Loucy (cell line): ENCODE measurements at regions not wholly inside any gene's neighbourhood (a gene's known extent, or its start where the extent isn't known, plus 50 kb on each side); places are given as distances from the start of the nearest gene placed in this dataset.

Experiments used
- H2AFZ ChIP-seq: fragments of 200-600 bp; sonication (generic); 2 replicates; pipeline ENCODE4 v1.6.0; 2016; ENCODE audit warnings: antibody characterized with exemption, mild to moderate bottlenecking, low read length, moderate library complexity
- H3F3A ChIP-seq: fragments of 200-600 bp; 2 replicates; pipeline ENCODE4 v1.6.0; 2016; ENCODE audit warnings: antibody characterized with exemption, low read depth, mild to moderate bottlenecking
- H3K27me3 ChIP-seq: fragments of 200-600 bp; sonication (generic); 2 replicates; pipeline ENCODE4 v1.6.1; 2014; ENCODE audit warnings: low read length, mild to moderate bottlenecking; ENCODE audit not compliant: insufficient read depth, poor library complexity, severe bottlenecking
- H3K36me3 ChIP-seq: fragments of 200-600 bp; sonication (generic); 2 replicates; pipeline ENCODE4 v1.6.1; 2016; ENCODE audit warnings: low read length; ENCODE audit not compliant: insufficient read depth
- H3K4me1 ChIP-seq: fragments of 200-600 bp; sonication (generic); 2 replicates; pipeline ENCODE4 v1.5.1; 2014; ENCODE audit warnings: low read length, mild to moderate bottlenecking; ENCODE audit not compliant: insufficient read depth, poor library complexity, severe bottlenecking
- H3K4me2 ChIP-seq: fragments of 200-600 bp; sonication (generic); 2 replicates; pipeline ENCODE4 v1.6.0; 2014; ENCODE audit warnings: antibody characterized with exemption, low read length, low read depth, mild to moderate bottlenecking; ENCODE audit not compliant: poor library complexity, severe bottlenecking
- H3K4me3 ChIP-seq: fragments of 200-600 bp; sonication (generic); 2 replicates; pipeline ENCODE4 v1.5.1; 2014; ENCODE audit warnings: low read length, mild to moderate bottlenecking, mixed read lengths; ENCODE audit not compliant: poor library complexity, severe bottlenecking
- H3K79me2 ChIP-seq: fragments of 200-600 bp; sonication (generic); 2 replicates; pipeline ENCODE4 v1.6.1; 2014; ENCODE audit warnings: low read length; ENCODE audit not compliant: insufficient read depth
- H3K9ac ChIP-seq: fragments of 200-600 bp; sonication (generic); 2 replicates; pipeline ENCODE4 v1.6.0; 2014; ENCODE audit warnings: mild to moderate bottlenecking, low read depth, low read length, moderate library complexity; ENCODE audit not compliant: poor library complexity, severe bottlenecking
- H3K9me2 ChIP-seq: fragments of 200-600 bp; sonication (generic); replicated peaks from 2 replicates; pipeline ENCODE4 v1.6.1; 2016; ENCODE audit warnings: low read depth, low read length, mixed read lengths
- H3K9me3 ChIP-seq: fragments of 200-600 bp; sonication (generic); 2 replicates; pipeline ENCODE4 v1.6.1; 2014; ENCODE audit warnings: mild to moderate bottlenecking, antibody characterized with exemption, low read length, low read depth; ENCODE audit not compliant: insufficient read depth
- H4K20me1 ChIP-seq: fragments of 200-600 bp; sonication (generic); 2 replicates; pipeline ENCODE4 v1.6.0; 2014; ENCODE audit warnings: antibody characterized with exemption, low read length, mild to moderate bottlenecking; ENCODE audit not compliant: insufficient read depth, poor library complexity, severe bottlenecking
- CTCF ChIP-seq: fragments of 200-600 bp; sonication (generic); conservative IDR thresholded peaks from 2 replicates; pipeline ENCODE4 v1.5.1; 2014; ENCODE audit warnings: mild to moderate bottlenecking, antibody characterized with exemption, low read length
- EZH2phosphoT487 ChIP-seq: fragments of 200-600 bp; IDR thresholded peaks from 2 replicates; pipeline ENCODE4 v1.6.1; 2018; ENCODE audit warnings: antibody characterized with exemption, mild to moderate bottlenecking, moderate library complexity, borderline replicate concordance

DNA sequence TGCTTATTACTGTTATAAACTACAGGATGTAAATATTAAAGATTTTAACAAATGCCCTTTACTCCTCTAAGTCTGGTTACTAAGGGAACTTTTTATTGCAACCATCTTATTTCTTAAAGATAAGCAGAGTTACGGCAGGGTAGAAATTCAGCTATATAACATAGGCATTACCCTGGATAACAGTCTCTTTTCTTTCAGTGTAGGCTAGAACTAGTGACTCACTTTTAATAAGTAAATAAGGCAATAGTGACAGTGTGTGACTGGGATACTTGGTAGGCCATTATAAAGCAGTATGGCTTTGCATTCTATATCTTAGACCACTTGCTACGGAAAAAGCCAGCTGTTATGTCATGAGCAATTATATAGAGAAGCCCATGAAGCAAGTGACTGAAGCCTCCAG is 1041.0 kb upstream of the NRXN1 start:
- H3K4me2 ChIP-seq, result no peak overlapping the region
- no peaks in the 10 kb centered on the region for H3K79me2 ChIP-seq
- H3K9ac ChIP-seq, result no peak overlapping the region
- no peak overlapping the region for H2AFZ ChIP-seq
- H3K9me2 ChIP-seq, result no peaks in the 10 kb centered on the region
- no peak overlapping the region for H3K4me3 ChIP-seq
- H3K9me3 ChIP-seq, result no peaks in the 10 kb centered on the region
- H3F3A ChIP-seq, result no peaks in the 10 kb centered on the region
- TF ChIP-seq CTCF, result no peak
- no peak for TF ChIP-seq EZH2phosphoT487
- no peaks in the 10 kb centered on the region for H3K27me3 ChIP-seq
- H4K20me1 ChIP-seq, result no peaks in the 10 kb centered on the region
- no peaks in the 10 kb centered on the region for H3K4me1 ChIP-seq
- no peaks in the 10 kb centered on the region for H3K36me3 ChIP-seq

GRCh38 chr2:52070665-52071064 is 1038.7 kb upstream of the NRXN1 start:
- H4K20me1 ChIP-seq, result no peaks in the 10 kb centered on the region
- no peaks in the 10 kb centered on the region for H3K79me2 ChIP-seq
- no peaks in the 10 kb centered on the region for H3K9me3 ChIP-seq
- no peak overlapping the region for H3K4me3 ChIP-seq
- no peaks in the 10 kb centered on the region for H3K36me3 ChIP-seq
- H2AFZ ChIP-seq, result no peak overlapping the region
- H3K9me2 ChIP-seq, result no peaks in the 10 kb centered on the region
- H3K27me3 ChIP-seq, result no peaks in the 10 kb centered on the region
- no peak overlapping the region for H3K4me2 ChIP-seq
- no peaks in the 10 kb centered on the region for H3K4me1 ChIP-seq
- H3F3A ChIP-seq, result no peaks in the 10 kb centered on the region
- TF ChIP-seq EZH2phosphoT487, result no peak
- no peak for TF ChIP-seq CTCF
- H3K9ac ChIP-seq, result no peak overlapping the region

DNA sequence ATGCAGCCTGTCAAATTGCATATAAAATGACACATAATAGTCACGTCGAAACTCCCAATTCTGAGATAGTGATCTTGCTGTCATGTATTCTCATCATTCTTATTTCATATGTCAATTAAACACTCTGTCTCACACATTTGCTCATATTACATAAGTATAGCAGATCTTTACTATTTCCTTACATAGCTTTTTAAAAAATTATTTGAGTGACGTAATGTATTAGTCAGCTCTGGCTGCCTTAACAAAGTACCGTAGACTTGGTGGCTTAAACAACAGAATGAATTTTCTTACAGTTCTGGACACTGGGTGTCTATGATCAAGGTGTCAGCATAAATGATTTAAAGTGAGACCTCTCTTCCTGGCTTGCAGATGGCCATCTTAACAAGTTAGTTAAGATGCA is 1032.3 kb upstream of the NRXN1 start:
- H3K4me2 ChIP-seq, result no peak overlapping the region
- no peaks in the 10 kb centered on the region for H3K9me2 ChIP-seq
- H3K4me1 ChIP-seq, result no peaks in the 10 kb centered on the region
- no peak overlapping the region for H2AFZ ChIP-seq
- no peak overlapping the region for H3K9ac ChIP-seq
- no peaks in the 10 kb centered on the region for H4K20me1 ChIP-seq
- 0 out of 2 replicates have a peak, but pooled peaks cover 2% of the 10 kb centered on the region for H3K9me3 ChIP-seq
- H3K79me2 ChIP-seq, result no peaks in the 10 kb centered on the region
- no peaks in the 10 kb centered on the region for H3F3A ChIP-seq
- no peak for TF ChIP-seq CTCF
- no peak for TF ChIP-seq EZH2phosphoT487
- H3K36me3 ChIP-seq, result no peaks in the 10 kb centered on the region
- H3K4me3 ChIP-seq, result no peak overlapping the region
- no peaks in the 10 kb centered on the region for H3K27me3 ChIP-seq
